ENCODE measurements at regions not wholly inside any gene's neighbourhood (a gene's known extent, or its start where the extent isn't known, plus 50 kb on each side); places are given as distances from the start of the nearest gene placed in this dataset.

DNA sequence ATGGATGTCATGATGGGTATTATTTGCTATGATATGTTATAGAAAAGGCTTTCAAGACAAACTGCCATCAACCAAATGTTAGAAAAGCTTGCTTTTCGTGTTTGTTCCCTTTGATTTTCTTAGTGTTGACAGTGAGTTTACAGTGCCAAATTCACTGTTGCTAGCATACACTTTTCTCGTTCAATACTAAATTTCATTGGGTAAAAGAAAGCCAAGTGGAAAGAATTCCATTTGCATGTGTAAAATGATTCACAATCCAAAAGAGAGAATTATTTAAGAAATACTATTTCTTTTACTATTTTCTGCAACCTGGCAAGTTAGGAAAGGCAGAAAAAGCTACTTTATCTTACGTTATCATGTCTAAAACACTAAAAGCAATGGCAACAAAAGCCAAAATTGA, 301.4 kb downstream of the OTOL1 start:
- DNase-seq (ENCODE audit: low spot score), result no peak

DNA sequence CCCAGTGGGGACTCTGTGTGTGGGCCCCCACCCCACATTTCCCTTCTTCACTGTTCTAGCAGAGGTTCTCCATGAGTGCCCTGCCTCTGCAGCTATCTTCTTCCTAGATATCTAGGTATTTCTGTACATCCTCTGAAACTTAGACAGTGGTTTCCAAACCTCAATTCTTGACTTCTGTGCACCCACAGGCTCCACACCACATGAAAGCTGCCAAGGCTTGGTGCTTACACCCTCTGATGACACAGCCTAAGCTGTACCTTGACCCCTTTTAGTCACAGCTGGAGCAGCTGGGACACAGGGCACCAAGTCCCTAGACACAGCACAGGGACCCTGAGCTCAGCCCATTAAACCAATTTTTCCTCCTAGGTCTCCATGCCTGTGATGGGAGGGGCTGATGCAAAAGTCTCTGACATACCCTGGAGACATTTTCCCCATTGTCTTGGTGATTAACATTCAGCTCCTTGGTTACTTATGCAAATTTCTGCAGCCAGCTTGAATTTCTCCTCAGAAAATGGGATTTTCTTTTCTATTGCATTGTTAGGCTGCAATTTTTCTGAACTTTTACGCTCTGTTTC, 304.5 kb downstream of the OTOL1 start:
- no peak for DNase-seq (ENCODE audit: low spot score)

DNA sequence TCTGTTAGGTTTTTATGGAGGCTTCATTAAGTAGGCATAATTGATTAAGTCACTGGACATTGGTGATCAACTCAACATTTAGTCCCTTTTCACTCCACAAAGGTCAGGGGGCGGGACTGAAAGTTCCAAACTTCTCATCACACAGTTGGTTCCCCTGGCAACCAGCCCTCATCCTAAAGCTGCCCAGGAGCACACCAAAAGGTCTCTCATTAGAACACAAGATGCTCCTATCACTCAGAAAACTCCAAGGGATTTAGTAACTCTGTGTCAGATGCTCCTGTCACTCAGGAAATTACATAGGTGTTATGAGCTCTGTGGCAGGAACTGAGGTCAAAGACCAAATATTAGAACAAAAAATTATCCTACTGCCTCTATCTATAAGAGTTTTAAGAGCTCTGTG, 321.5 kb downstream of the OTOL1 start:
- no peak for DNase-seq (ENCODE audit: low spot score)

GRCh38 chr3:161821591-161821990, 325.0 kb downstream of the OTOL1 start:
- no peak for DNase-seq (ENCODE audit: low spot score)

- DNase-seq (ENCODE audit: low spot score), result no peak
These were observed 325.7 kb downstream of the OTOL1 start for GRCh38 chr3:161822291-161822690.

GRCh38 chr3:161823910-161824309, 327.3 kb downstream of the OTOL1 start:
- DNase-seq (ENCODE audit: low spot score), result no peak

- no peak for DNase-seq (ENCODE audit: low spot score)
These were observed 341.4 kb downstream of the OTOL1 start for GRCh38 chr3:161838021-161838420.

DNA sequence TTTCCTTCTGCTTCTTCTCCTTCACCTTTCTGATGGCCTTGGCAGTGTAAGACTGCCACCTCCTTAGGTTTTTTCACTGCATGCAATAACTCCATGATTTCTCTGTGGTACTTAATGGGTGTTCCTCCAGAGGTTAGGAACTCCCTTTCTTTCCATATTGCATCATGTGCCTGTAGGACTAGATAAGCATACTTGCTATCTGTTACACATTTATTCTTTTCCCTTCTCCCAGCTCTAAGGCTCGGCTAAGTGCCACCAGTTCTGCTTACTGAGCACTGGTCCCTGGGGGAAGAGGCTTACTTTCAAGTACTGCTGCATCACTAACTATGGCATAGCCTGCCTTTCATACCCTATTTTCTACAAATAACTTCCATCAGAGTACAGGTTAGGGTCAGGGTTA, 351.8 kb downstream of the OTOL1 start:
- no peak for DNase-seq (ENCODE audit: low spot score)

GRCh38 chr3:161851941-161852566, 355.4 kb downstream of the OTOL1 start:
- peak; percentile 68 for DNase-seq (ENCODE audit: low spot score)

DNA sequence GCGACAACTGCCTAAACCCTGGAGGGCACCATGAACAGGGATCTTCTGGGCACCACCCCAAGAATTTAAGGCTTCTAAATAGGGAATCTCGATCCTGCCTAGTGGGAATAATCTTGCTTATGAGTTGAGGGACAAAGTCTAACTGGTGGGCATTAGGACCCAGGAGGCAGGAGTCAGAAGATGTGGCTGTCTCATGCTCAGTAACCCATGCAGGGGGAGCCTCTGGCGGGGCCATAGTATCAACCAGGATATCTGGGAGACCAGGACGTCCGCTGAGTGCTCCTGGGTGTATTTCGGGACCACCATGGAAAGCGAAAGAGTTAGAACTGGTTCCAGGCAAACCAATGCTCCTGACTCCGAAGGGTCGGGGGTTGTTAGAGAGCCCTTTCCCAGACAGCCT, 356.1 kb downstream of the OTOL1 start:
- no peak for DNase-seq (ENCODE audit: low spot score)

DNA sequence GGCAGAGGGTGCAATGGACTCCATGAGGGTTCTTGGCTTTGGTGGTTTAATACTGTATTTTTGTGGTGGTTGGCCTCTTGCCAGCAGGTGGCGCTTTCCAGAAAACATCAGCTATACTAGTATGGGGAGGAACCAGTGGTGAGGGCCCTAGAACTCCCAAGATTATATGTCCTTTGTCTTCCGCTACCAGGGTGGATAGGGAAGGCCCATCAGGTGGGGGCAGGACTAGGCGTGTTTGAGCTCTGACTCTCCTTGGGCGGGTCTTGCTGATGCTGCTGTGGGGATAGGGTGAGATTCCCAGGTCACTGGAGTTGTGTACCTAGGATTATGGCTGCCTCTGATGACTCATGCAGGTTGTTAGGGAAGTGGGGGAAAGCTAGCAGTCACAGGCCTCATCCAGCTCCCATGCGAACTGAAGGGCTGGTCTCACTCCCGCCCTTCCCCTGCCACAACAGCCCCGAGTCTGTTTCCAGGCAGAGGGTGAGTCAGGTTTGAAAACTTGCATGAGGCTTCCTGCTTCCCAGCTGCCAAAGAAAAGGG, 357.7 kb downstream of the OTOL1 start:
- peak; percentile 94 for DNase-seq (ENCODE audit: low spot score)

- DNase-seq (ENCODE audit: low spot score), result no peak
These were observed 362.4 kb downstream of the OTOL1 start for GRCh38 chr3:161859057-161859456.

GRCh38 chr3:161859865-161860450, 363.4 kb downstream of the OTOL1 start:
- DNase-seq (ENCODE audit: low spot score), result no peak

DNA sequence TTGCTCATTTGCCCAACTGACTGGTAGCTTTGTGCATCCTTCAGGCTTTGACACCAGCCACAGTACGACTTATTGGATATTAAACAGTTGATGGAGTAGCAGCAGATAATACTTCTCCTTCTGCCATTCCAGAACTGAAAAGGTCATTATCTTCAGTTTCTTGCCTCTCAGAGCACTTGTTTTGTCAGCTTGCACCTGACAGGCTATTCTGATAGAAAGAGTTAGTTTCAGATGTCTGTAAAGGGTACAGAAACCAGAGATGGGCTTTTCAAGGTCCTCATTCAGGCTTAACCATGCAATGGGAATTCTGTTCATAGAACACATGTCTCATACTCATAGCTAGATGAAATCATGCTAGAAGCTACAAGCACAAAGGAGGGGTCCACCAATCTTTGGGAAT, 367.2 kb downstream of the OTOL1 start:
- DNase-seq (ENCODE audit: low spot score), result no peak

DNA sequence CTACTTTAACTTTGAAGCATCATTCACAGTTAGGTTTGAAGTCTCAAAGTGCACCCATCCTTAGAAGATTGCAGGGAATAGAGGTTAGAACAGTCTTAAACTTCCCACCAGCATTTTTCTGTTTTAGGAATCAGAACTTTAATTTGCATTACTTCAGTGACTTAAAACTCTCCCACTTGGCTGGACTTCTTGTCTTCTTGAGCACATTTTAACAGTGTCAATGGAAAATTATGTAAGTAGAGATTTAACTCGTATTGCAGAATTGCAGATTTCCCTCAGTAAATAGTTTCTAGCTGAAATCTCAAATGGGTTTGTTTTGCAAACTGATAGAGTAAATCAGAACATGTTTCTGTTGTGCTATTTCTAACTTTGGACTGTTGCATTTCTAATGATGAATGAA, 369.6 kb downstream of the OTOL1 start:
- DNase-seq (ENCODE audit: low spot score), result no peak

DNA sequence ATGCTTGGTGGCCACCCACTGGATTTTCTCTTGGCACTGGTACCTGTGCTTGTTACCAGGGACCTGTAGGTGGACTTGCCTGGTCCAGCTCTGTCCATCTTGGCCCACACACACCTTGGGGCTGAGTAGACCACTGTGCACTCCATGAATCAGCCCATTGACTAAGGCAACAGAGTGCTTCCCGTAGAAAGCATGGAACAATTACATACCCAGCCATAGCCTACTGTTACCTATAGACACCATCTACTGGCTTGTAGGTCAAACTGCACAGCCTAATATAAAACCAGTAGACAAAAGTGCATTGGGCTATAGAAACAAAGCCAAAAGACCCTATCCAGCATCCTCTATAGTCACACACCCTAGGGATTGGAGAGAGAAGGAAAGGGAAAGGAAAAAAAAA, 378.9 kb downstream of the OTOL1 start:
- DNase-seq (ENCODE audit: low spot score), result no peak

DNA sequence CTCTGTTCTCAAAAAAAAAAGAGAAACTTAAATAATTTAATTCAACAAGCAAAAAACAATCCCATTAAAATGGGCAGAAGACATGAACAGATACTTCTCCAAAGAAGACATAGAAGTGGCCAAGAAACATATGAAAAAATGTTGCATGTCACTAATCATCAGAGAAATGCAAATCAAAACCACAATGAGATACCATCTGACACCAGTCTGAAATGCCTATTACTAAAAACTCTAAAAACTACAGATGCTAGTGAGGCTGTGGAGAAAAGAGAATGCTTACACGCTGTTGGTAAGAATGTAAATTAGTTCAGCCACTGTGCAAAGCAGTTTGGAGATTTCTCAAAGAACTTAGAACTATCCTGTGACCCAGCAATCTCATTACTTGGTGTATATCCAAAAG, 382.9 kb downstream of the OTOL1 start:
- no peak for DNase-seq (ENCODE audit: low spot score)

DNA sequence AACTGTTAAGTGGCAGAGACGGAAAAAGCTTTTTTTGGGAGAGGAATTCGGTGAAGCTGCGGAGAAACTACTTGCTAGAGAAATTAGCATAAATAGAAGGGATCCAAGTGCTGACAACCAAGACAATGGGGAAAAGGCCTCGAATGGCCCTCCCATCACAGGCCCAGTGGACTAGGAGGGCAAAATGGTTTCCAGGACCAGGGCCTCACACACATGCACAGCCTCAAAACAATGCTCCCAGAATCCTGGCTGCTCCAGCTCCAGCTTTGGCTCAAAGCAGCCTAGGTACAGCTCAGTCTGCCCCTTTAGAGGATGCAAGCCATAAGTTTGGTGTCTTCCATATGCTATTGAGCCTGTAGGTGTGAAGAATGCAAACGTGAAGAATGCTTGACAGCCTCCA, 388.2 kb downstream of the OTOL1 start:
- DNase-seq (ENCODE audit: low spot score), result no peak

DNA sequence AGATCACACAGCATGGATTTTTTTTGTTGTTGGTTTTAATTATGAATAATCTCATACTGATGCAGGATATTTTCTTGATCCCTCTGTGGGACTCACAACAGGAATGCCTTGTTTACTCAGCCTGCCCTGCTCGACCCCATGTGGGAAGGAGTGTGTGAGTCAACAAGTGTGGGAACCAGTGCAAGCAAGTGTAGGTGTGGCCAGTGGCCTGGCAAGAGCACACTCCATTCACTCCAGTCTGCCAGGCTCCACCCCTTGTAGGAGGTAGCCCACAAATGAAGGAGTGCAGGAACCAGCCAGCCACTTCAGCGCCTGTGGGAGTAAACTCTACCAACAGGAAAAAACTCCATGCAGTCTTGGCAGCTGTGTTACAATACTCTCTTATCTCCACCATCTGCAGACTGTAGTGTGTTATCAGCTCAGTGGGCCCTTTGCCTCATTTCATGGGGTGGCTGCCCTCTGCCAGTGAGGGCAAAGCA, 393.6 kb downstream of the OTOL1 start:
- DNase-seq (ENCODE audit: low spot score), result peak; percentile 92

DNA sequence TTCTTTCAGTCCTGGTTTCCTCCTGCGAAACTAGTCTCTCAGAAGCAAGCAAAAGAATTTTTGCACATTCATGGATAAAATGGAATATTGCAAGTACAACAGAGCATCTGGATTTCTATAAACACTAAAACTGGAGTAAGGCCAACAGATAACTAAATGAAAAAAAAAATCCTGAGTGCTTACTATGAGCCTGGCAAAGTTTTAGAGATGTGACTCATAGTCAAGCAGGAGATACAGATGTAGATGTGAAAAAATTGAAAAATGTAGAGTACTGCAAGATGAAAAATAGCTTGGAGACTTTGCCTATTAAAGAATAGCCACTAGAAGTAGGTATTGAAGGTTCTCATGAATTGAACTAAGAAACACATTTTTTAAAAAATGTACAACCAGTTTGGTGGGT, 397.4 kb downstream of the OTOL1 start:
- DNase-seq (ENCODE audit: low spot score), result no peak

- DNase-seq (ENCODE audit: low spot score), result no peak
These were observed 398.0 kb downstream of the OTOL1 start for GRCh38 chr3:161894657-161895056.

DNA sequence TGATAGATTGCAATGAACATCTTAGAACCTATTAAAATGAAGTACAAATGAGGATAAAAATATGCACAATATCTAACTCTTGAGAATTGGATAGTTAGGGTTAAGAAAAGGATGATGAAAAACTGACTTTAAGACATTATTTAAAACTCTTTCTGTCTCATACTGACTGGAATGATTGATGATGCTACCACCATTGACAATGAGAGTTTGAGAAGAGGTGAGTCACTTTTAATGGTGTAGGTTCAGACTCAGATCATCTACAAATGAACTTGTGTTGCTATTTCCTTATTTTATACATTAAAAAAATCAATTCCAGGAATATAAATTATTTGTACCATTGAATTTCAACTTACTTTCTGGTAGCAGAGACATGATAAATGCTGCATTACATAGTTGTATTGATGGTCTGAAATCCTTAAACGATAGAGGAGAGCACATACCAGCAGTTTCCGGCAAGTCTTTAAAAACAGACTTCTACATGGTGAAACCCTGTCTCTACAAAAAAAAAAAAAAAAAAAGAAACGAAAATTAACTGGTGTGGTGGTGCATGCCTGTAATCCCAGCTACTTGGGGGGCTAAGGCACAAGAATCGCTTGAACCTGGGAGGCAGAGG, 409.0 kb downstream of the OTOL1 start:
- DNase-seq (ENCODE audit: low spot score), result no peak

Measured in H4 (cell line).